NCI-H446 (cell line): ENCODE measurements at regions not wholly inside any gene's neighbourhood (a gene's known extent, or its start where the extent isn't known, plus 50 kb on each side); places are given as distances from the start of the nearest gene placed in this dataset.
"Not testable (repeated sequence)": the region's sequence is repeated elsewhere in the genome, so short reads cannot be mapped to it uniquely, and the experiment has no call there.

ENCODE experiments used
- DNase-seq, 2 experiments: peaks; one replicate each; lab custom pipeline; 2025; lab: John Stamatoyannopoulos, UW

DNA sequence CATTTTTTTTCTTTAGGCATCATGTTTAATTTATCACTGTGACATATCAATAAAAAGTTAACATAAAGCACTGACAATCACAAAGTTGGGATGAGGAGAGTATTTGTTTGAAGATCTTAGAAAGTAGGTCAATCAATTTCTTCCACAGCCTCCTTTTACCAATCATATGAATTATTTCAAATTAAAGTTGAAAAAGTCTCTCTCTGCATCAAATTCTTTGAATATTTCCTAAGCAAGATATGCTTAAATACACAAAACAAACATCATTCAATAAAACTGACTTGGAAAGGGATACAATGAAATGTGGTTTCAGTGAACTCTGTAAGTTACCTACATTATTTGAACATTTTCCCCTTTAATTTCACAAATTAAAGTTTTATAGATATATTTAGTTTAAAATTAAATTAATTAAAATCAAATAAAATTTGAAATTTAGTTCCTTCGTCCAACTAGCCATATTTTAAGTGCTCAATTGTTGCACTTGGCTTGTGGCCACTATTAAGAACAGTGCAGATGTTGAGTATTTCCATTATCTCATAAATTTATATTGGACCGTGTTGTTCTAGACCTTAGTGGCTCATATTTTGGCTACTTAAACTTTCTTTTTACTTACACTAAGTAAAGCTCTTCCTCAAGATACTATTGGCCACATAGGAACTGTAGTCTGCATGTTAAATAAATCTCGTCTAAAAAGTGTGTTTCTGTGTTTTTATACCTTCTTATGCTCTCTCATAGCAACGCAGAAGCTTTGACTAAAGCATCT lies 949.7 kb upstream of the NUDT12 start:
- no peak for DNase-seq

DNA sequence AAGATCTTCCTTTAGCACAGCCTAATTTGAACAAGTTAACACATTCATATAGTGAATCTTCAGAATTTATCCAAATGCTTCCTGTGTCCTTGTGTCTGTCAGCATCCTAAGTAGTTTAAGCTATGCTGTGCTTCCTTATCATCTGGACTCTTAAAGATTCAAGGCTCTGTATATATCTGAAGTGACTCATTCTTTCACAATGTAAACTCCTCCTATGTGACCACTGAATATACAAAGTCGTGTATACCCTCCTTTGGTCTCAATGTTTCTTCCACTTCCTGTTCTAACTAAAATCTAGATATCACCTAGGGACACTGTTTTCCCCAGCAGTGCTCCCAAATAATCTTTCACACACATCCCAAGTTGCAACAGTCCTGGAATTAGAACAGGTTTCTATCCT lies 935.7 kb upstream of the NUDT12 start:
- DNase-seq: no peak

DNA sequence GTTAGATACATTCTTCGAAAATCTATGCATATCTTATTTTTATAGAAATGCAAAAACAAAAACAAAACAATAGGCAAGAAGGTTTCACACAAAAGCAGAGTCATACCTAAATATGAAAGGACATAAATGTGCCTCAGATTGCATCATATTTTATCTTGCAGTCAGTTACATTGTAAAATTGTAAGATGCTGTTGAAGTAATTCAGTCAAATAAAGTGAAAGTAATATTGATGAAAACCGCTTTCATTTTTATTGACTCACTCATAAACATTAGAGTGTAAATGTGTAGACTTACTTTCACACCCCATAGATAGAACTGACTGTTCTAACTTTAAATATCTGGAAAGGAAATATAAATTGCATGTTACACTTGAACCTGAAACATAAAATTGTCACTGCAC lies 931.5 kb upstream of the NUDT12 start:
- no peak for DNase-seq

DNA sequence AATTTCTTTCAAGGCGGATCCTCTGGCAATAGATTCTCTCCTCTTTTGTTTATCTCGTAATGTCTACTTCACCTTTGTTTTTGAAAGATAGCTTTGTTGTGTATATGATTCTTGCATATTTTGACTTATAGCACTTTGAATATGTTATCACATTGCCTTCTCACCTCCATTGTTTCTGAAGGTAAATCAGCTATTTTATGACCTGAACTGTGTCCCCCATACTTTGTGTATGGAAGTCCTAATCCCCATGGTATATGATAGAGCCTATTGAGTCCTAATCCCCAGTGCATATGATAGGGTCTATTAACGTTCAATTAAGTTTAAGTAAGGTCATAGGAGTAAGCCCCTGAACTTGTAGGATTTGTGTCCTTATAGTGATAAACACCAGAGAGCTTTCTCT lies 910.2 kb upstream of the NUDT12 start:
- no peak for DNase-seq

DNA sequence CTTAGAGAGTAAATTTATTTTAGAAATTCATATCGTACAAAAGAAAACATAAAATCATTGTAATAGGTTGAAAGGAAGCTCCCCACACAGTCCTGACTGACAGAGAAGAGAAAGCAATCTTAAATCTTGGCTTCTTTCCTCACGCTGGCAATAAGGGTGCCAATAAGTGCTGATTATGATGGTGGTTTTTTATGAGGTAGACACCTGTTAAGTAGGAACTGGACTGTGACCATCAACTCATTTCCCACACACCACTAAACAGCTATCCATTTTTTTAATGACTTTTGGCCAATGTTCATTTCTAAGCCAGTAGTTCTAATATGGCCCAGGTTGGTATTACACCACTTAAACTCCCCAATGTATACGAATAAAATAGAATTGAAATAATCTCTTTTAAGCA lies 893.5 kb upstream of the NUDT12 start:
- peak; percentile 69 to 85 for DNase-seq

DNA sequence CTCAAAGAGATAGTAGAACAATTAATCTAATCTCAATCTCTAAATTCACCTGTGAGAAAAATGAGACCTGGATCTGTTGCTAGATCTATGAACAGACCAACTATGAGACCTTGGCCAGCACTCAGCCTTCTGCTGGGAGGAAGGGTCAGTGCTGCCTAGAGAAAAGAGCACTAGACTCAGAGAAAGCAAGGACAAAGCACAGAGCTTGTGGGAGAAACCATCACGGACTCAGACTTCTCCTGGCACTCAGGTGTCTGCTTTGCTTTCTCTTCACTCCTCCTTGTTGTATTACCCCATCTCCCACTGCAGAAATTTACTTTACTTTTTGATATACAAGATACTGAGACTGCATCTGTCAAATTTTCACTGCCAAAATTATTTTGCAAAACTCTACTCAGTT lies 890.0 kb upstream of the NUDT12 start:
- DNase-seq: no peak

DNA sequence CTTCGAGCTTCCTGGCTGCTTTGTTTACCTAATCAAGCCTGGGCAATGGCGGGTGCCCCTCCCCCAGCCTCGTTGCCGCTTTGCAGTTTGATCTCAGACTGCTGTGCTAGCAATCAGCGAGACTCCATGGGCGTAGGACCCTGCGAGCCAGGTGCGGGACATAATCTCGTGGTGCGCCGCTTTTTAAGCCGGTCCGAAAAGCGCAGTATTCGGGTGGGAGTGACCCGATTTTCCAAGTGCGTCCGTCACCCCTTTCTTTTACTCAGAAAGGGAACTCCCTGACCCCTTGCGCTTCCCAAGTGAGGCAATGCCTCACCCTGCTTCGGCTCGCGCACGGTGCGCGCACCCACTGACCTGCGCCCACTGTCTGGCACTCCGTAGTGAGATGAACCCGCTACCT lies 889.3 kb upstream of the NUDT12 start:
- DNase-seq: not testable (repeated sequence)

DNA sequence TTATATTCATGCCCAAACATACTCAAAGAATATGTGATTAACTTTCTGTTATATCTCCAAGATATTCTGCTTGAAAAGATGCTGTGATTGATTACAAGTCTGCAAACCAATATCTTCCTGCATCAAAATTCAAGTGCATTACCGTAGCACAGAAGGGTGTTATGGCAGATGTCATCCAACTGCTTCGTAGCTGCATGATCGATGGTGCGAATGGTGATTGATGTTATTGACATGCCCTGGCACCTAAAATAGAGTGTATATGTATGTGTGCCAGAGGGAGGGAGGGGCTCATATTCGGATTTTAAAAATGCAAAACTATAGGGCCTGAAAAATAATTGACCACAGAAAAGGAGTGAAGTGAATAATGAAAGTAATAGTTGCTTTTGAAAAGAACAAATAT lies 882.1 kb upstream of the NUDT12 start:
- peak in 1 of 2 experiments; percentile 22 for DNase-seq

DNA sequence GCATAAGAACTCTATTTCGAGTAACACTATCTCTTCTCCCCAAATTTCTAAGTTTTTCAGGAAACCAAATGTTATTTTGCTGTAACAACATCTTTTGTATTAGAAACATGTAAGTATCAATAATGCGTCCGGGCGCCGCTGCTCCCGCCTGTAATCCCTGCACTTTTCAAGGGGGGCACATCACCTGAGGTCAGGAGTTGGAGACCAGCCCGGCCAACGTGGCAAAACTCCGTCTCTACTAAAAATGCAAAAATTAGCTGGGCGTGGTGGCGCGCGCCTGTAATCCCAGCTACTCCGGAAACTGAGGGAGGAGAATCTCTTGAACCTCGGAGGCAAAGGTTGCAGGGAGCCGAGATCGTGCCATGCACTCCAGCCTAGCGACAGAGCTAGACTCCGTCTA lies 881.1 kb upstream of the NUDT12 start:
- no peak for DNase-seq

DNA sequence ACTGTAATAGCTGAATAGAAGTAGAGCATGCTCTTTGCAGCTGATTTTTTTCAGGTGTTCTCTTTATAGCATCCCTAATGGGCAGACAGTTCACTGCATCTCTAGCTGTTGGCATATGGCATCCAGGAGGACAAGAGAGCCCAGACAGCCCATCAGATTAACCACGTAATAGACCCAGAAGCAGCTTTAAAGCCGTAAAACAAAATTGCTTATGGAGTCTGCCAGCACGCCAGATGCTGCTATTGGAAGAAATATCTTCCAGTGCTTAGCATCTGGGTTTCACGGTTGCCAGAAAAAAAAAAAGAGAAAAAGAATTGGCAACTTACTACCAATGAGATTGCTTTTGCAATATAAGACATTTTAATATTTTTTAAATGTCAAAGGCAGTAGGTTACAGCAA lies 869.4 kb upstream of the NUDT12 start:
- DNase-seq: peak; percentile 89 to 94

DNA sequence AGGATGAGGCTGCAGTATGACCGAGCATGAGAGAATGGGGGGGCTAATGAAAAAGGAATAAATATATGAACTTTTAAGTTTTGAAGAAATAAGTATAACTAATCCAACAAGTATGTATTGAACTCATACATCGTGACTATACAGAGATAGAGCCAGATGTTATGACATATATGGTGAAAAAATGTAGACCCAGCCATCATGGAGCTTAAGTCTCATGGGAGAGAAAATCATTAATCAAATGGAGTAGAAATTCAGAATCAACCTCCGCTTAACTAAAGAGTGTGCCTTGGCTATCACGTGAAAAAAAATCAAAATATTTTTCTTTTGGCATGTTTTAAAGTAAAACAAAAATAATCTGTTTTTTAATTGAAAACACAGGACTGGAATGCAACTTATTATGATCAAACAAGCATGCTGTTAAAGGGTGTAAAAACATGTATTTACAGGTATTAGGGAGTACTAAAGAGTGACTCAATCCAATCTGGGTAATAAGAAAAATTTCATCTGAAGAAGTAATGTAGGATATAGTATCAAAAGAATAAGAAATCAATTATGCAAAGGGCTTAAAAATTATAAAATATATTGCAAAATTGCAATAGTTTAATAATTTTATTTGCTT lies 868.5 kb upstream of the NUDT12 start:
- peak in 1 of 2 experiments; percentile 14 for DNase-seq

DNA sequence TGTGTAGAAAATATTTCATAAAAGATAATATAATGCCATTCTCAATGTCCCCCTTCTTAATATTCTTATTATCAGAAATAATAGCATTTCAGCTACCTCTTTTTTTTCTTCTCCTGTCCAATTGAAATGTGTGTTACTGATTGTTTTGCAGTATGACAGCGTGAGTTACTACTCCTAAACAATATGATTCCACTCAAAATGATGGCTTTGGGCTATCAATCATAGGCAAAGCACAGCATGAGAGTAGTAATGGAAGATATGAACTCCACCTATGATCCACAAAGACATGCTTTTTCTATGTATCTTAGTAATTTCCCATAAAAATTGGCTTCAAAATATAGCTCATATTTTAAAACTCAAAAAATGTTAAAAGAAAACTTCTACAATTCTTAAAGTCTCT lies 867.3 kb upstream of the NUDT12 start:
- no peak for DNase-seq

DNA sequence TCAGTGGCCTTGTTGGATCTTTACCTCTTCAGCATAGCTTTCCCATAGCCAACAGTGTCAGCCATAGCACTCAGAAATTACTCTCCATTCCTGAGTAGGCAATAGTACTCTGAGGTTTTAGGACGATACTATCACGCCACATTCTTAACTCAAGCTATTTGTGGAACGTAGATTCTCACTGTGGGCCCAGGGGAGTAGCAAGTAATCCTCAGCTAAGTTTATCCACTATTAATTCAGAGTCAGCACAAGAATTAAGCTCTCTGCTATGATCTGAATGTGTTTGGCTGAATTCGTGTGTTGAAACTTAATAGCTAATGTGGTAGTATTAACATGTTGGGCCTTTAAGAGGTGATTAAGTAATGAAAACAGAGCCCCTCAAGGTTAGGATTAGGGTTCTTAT lies 858.8 kb upstream of the NUDT12 start:
- DNase-seq: no peak

DNA sequence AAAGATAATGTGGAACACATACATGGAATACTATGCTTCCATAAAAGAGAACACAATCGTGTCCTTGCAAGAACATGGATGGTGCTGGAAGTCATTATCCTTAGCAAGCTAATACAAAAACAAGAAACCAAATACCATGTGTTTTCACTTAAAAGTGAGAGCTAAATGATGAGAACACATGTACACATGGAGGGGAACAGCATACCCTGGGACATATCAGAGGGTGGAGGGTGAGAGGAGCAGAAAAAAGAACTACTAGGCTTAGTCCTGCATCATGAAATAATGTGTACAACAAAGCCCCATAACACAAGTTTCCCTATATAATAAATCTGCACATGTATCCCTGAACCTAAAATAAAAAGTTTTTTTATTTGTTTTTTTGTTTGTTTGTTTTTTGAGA lies 855.5 kb upstream of the NUDT12 start:
- no peak for DNase-seq

DNA sequence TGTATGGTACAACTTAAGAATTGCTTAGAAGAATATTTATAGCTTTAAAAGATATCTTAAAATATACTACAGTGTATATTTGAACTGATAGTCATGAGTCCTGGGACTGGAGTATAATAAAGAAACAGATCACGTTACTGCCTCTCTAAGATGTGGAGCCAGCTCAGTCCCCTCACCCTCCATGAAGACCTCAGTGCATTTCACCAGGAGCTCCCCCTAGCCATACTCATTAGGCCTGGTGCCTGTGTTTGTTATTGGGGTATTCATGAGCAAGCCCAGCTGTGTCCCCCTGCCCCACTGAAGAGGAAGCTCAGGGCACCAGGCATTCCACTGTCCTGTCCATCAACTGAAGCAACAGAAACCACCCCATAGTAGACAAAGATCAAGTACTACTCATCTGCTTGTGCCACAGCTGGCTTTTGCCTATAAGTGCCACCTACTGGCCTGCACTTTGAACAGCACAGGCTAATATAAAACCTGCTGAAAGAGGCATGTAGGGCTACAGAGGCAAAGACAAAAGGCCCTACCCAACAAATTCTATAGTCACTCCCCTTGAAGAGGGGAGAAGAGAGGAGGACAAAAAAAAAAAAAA lies 850.2 kb upstream of the NUDT12 start:
- peak in 1 of 2 experiments; percentile 17 for DNase-seq

DNA sequence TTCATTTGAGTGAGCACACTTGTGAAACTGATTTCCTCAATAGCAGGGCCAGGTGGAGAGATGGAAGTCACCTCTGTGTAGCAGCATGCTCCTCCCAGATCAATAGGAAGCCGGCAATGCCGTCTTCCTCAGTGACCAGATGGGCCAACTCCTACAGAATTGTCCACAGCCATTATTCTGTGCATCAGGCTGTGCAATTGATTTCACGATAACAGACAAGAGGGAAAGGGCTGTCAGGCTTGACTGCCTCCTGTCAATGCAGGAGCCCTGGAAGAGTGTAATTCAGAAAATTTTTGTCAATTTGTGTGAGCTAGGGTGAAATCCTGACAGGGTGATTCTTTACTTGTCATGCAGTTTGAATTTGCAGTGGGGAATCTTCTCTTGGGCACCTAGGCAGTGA lies 838.4 kb upstream of the NUDT12 start:
- DNase-seq: peak in 1 of 2 experiments; percentile 15

DNA sequence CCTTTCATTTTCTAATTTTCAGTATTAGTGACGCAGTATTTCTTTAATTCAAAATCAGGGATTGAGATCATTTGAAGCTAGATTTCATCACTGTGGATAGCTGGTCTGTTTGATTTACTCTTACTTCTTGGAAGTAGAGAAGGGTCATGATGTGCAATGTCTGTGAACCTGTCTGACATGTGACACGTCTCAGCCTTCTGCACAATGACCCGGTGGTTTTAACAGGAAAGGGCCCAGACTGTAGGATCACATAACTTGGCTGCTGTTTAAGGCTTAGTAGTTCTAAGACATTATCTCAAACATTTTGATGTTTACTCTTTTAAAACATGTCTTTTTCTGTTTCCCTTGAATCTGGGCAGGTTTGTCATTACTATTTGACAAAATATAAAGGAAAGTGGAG lies 823.3 kb upstream of the NUDT12 start:
- DNase-seq: no peak

DNA sequence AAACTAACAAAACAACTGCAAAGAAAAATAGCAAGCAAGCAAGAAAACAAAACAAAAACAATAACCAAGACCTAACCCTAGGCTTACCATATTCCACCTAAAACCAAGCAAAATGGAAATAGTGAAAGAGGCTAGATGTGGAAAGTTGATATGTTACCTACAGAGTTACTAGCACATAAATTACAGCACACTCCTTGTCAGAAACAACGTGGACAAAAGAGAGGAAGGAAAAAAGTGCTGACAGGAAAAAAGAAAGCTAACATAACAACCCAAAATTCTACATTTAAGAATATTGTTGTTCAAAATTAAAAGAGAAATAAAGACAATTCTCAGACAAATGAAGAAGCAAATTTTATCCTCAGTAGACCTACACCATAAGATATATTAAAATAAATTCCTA lies 812.8 kb upstream of the NUDT12 start:
- no peak for DNase-seq

DNA sequence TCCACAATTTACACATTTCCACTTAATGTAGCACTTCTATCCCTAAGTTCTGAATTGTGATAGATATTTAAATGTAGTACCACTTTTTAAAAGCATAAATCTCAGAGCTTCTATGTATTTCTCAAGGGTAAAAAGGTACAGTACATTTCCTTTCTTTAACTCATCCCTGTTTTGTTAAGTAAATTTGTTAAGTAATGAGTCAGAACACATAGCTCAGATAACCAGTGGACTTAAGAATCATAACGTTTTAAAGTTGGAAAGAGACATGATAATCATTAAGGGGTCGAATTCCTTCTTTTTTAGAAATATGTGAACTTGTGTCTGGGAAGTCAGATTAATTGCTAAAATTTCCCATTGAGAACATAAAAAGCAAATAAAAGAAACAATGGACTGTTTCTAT lies 810.2 kb upstream of the NUDT12 start:
- DNase-seq: no peak

DNA sequence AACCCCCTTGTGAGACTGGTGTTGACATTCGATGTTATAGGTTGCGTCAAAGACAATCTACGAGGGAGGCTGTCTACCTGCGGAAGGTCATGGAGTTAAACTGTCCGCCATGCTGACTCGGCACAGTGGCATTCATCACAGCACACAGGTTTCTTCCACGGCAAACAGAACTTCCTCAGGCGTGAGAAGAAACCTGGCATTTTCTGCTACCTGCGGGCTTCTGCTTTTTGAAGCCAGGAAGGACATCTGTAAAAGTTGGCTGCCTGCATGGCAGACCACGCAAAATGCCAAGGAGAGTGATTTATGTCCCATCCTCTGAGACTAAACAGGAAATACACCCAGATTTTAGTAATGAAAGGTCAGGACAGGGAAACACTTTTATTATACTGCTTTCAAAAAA lies 809.8 kb upstream of the NUDT12 start:
- peak in 1 of 2 experiments; percentile 2 for DNase-seq

DNA sequence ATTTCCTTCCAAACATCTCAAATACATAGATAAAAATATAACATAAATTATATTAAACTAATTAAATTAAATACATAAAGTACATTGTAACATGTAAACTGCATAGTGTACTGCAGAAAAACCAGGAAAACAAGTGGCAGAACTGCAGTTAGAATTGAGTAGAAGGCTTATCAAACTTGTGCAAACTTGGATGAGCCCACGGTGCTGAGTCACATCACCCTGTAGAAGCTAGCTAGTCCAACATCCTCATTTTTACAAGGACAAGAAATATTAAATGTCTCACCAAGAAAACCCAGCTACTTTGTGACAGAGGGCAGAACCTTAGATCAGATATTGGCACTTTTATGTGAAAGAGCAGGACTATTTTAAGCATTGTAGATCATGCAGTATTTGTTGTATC lies 807.9 kb upstream of the NUDT12 start:
- no peak for DNase-seq

DNA sequence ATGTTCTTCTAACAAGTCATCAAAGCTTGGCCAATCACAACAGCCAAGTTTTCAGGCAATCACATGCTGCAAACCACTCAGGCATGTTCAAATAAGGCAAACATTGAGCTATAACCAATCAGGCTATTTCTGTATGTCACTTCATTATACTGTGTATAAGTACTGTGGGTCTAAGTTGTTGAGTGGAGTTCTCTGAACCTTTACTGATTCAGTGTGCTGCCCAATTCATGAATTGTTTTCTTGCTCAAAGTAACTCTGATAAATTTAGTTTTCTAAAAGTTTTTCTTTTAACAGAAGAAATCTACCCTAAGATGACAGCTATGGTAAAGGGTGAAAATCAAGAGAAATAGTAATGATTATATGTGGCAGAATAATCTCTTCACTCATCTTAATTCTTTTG lies 805.4 kb upstream of the NUDT12 start:
- DNase-seq: no peak

DNA sequence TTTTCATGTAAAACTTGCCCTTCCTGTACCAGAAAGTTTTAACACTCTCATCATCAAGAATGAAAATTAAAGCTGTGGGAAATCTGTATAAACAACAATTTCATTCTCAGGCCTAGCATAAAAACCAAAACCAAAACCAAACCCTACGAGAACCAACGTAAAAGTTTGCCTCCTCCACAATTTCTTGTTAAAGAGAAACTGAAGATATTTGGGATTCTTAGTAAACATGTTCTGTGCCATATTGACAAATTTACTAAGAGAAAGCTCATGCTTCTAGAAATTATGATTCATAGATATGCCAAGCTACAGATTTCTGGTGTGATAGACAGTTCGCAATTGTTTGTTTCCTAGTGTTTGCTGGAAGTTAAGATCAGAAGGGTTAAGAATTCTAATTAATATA lies 801.0 kb upstream of the NUDT12 start:
- DNase-seq: no peak

DNA sequence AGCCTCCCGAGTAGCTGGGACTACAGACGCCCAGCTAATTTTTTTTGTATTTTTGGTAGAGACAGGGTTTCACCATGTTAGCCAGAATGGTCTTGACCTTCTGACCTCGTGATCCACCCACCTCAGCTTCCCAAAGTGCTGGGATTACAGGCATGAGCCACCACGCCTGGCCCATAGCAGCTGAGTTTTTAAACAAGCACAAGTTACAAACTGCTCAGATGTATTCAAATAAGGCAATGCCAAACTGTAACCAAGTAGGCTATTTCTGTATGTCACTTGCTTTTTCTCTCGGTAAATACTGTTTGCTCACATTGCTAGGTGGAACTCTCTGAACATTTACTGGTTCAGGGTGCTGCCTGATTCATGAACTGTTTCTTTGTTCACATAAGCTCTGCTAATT lies 799.3 kb upstream of the NUDT12 start:
- no peak for DNase-seq
